A673 (cell line): ENCODE measurements at regions not wholly inside any gene's neighbourhood (a gene's known extent, or its start where the extent isn't known, plus 50 kb on each side); places are given as distances from the start of the nearest gene placed in this dataset.

ENCODE experiments used
- EZH2 ChIP-seq: fragments of 200-600 bp; sonication (generic); IDR thresholded peaks from 2 replicates; pipeline ENCODE4 v1.6.1; 2017; ENCODE audit warnings: borderline replicate concordance, low read depth, mild to moderate bottlenecking, mixed read lengths, antibody characterized with exemption, low read length; ENCODE audit not compliant: poor library complexity, severe bottlenecking
- TF ChIP-seq, protein P1 (sequence below): fragments of 300-800, 200-600 bp; sonication (generic); conservative IDR thresholded peaks from 2 replicates; pipeline ENCODE4 v1.5.1; 2017; ENCODE audit warnings: low read depth, mild to moderate bottlenecking, antibody characterized with exemption, low read length, moderate library complexity, mixed read lengths

DNA sequence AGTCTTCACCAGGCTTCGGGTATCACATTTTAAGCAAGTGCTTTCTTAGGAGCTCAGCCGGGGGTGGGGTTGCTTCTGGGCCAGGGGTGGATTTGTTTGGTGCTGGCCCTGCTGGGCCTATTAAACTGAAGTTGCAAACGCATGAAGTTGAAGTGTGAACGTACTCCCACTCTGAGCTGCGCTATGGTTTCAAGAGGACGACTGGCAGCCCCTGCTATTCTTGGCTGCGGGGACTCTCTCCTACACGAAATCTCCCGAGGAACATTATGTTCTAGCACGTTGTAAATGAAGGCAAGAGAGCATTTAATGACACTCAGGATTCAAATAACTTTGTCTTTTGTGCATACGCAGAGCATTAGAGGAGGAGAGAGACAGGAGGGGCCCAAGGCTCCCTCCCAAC, 401.3 kb upstream of the BOD1L1 start:
- TF ChIP-seq, protein P1, sequence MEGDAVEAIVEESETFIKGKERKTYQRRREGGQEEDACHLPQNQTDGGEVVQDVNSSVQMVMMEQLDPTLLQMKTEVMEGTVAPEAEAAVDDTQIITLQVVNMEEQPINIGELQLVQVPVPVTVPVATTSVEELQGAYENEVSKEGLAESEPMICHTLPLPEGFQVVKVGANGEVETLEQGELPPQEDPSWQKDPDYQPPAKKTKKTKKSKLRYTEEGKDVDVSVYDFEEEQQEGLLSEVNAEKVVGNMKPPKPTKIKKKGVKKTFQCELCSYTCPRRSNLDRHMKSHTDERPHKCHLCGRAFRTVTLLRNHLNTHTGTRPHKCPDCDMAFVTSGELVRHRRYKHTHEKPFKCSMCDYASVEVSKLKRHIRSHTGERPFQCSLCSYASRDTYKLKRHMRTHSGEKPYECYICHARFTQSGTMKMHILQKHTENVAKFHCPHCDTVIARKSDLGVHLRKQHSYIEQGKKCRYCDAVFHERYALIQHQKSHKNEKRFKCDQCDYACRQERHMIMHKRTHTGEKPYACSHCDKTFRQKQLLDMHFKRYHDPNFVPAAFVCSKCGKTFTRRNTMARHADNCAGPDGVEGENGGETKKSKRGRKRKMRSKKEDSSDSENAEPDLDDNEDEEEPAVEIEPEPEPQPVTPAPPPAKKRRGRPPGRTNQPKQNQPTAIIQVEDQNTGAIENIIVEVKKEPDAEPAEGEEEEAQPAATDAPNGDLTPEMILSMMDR: no peak
- no peak for TF ChIP-seq EZH2
